ENCODE measurements at regions not wholly inside any gene's neighbourhood (a gene's known extent, or its start where the extent isn't known, plus 50 kb on each side); places are given as distances from the start of the nearest gene placed in this dataset.

DNA sequence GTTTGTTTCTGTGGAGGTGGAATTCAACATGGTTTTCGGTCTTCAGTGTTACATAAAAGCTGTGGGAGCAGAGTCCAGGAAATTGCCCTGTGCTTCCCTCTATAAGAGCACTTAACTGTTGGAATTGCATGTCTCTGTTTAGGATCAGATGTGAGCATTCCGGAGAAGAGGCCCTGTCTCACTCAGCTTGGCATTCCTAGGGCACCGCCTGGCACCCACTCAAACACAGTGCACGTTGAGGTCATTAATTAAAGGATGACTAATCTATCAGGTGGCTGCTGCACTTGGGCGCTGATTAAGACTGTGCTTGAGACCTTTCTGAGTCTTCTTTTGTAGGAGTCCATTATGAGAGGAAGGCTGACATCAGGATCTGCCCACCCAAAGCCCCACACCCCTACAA is 82.8 kb upstream of the VIPR2 start:
- TF ChIP-seq, protein P1, sequence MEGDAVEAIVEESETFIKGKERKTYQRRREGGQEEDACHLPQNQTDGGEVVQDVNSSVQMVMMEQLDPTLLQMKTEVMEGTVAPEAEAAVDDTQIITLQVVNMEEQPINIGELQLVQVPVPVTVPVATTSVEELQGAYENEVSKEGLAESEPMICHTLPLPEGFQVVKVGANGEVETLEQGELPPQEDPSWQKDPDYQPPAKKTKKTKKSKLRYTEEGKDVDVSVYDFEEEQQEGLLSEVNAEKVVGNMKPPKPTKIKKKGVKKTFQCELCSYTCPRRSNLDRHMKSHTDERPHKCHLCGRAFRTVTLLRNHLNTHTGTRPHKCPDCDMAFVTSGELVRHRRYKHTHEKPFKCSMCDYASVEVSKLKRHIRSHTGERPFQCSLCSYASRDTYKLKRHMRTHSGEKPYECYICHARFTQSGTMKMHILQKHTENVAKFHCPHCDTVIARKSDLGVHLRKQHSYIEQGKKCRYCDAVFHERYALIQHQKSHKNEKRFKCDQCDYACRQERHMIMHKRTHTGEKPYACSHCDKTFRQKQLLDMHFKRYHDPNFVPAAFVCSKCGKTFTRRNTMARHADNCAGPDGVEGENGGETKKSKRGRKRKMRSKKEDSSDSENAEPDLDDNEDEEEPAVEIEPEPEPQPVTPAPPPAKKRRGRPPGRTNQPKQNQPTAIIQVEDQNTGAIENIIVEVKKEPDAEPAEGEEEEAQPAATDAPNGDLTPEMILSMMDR (conservative IDR thresholded peaks at IDR 0.05): no peak
- H3K9me3 Mint-ChIP-seq: peaks cover 57% of the 10 kb centered on the region
- H3K9ac ChIP-seq (ENCODE audit: extremely low read depth, low read length, poor library complexity, severe bottlenecking): no peak overlapping the region
- 59 to 80% methylated on average over 4 to 5 of the region's 5 CpGs for WGBS, 2 experiments (ENCODE audit: insufficient coverage in 1 of 2, insufficient read length in 1 of 2)
- H3K27ac Mint-ChIP-seq: no peak overlapping the region
- H3K4me3 Mint-ChIP-seq: no peak overlapping the region
- no peaks in the 10 kb centered on the region for H3K36me3 Mint-ChIP-seq (ENCODE audit: low read depth)
- no peak overlapping the region for H3K27ac ChIP-seq (ENCODE audit: low read depth, low read length)
- no peaks in the 10 kb centered on the region for H3K27me3 ChIP-seq (ENCODE audit: control insufficient read depth, insufficient read depth, low read length, poor library complexity, severe bottlenecking)
- no peaks in the 10 kb centered on the region for H3K4me1 ChIP-seq (ENCODE audit: control insufficient read depth, insufficient read depth, low read length)
- DNase-seq: no peak
- no peaks in the 10 kb centered on the region for H3K27me3 Mint-ChIP-seq (ENCODE audit: insufficient read depth)
- H3K9me3 ChIP-seq (ENCODE audit: control insufficient read depth, low read length): peaks cover 91% of the 10 kb centered on the region
- H3K36me3 ChIP-seq (ENCODE audit: control insufficient read depth, insufficient read depth, low read length): no peaks in the 10 kb centered on the region
- H3K4me1 Mint-ChIP-seq: no peaks in the 10 kb centered on the region
- H3K4me3 ChIP-seq (ENCODE audit: low read length): no peak overlapping the region

DNA sequence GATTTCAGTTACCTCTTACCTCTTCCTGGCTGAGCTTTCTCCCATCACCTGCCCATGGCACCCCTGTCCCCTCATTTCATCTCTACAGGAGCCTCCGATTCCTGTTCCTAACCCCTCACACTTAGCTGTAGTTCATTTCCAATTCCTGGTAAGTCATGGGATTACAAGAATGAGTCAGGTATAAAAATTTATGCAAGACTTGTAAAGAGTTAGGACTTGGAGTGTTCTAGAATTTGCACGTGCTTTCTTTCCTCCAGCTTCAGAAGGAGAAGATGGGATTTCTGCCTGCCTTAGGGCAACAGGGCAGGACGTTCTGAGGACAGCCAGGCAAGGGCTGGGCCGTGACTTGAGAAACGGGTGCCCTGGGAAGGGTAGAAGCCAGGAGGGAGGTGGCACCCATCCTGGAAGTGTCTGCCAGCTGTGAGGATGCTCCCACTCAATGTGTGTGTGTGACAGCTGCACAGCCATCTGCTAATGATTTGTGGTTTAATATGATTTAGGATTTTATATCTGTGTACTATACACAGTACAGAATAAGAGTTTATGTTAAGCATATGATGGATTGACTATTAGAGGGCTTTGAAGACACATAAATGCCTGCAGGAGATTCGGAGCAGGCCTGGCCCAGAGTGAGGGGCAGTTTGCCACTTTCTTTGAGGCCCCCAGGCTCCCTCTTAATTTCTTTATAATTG is 81.5 kb upstream of the VIPR2 start:
- Mint-ChIP-seq H3K4me3 (no peak overlapping the region), H3K27me3 (ENCODE audit: insufficient read depth) (no peaks in the 10 kb centered on the region), H3K4me1 (no peaks in the 10 kb centered on the region), H3K9me3 (peaks cover 45% of the 10 kb centered on the region), H3K27ac (no peak overlapping the region), H3K36me3 (ENCODE audit: low read depth) (no peaks in the 10 kb centered on the region)
- H3K27ac ChIP-seq (ENCODE audit: low read depth, low read length): no peak overlapping the region
- TF ChIP-seq, protein P1 (conservative IDR thresholded peaks at IDR 0.05): no peak
- no peak for DNase-seq
- H3K4me1 ChIP-seq (ENCODE audit: control insufficient read depth, insufficient read depth, low read length): no peaks in the 10 kb centered on the region
- WGBS, 2 experiments (ENCODE audit: insufficient coverage in 1 of 2, insufficient read length in 1 of 2): 44 to 62% methylated on average over 2 to 6 of the region's 6 CpGs
- no peak overlapping the region for H3K9ac ChIP-seq (ENCODE audit: extremely low read depth, low read length, poor library complexity, severe bottlenecking)
- peaks cover 90% of the 10 kb centered on the region for H3K9me3 ChIP-seq (ENCODE audit: control insufficient read depth, low read length)
- no peaks in the 10 kb centered on the region for H3K27me3 ChIP-seq (ENCODE audit: control insufficient read depth, insufficient read depth, low read length, poor library complexity, severe bottlenecking)
- H3K36me3 ChIP-seq (ENCODE audit: control insufficient read depth, insufficient read depth, low read length): no peaks in the 10 kb centered on the region
- H3K4me3 ChIP-seq (ENCODE audit: low read length): no peak overlapping the region

DNA sequence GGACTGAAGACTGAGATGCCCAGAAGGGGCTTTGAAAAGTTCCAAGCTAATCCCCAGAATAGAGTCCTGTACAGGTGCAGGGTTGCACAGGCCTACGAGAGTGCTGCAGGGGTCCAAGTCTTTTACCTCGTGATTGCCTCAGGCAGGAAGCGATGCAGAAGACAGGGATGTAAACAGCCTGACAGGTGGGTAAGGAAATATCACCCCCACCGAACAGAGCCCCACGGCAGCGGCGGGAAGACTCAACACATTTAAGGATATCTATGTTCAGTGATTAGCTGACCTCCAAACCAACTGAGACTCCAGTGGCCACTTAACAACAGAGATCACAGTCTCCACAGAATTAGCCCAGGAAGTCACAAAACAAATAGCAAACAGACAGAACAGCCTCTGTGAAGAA is 73.9 kb upstream of the VIPR2 start:
- H3K36me3 ChIP-seq (ENCODE audit: control insufficient read depth, insufficient read depth, low read length): no peaks in the 10 kb centered on the region
- TF ChIP-seq, protein P1 (conservative IDR thresholded peaks at IDR 0.05): no peak
- H3K27ac Mint-ChIP-seq: no peak overlapping the region
- no peaks in the 10 kb centered on the region for H3K27me3 ChIP-seq (ENCODE audit: control insufficient read depth, insufficient read depth, low read length, poor library complexity, severe bottlenecking)
- H3K9me3 ChIP-seq (ENCODE audit: control insufficient read depth, low read length): peaks cover 89% of the 10 kb centered on the region
- H3K9me3 Mint-ChIP-seq: peaks cover 41% of the 10 kb centered on the region
- H3K36me3 Mint-ChIP-seq (ENCODE audit: low read depth): no peaks in the 10 kb centered on the region
- 78 to 92% methylated on average over 2 to 7 of the region's 7 CpGs for WGBS, 2 experiments (ENCODE audit: insufficient coverage in 1 of 2, insufficient read length in 1 of 2)
- H3K4me1 ChIP-seq (ENCODE audit: control insufficient read depth, insufficient read depth, low read length): no peaks in the 10 kb centered on the region
- no peak overlapping the region for H3K27ac ChIP-seq (ENCODE audit: low read depth, low read length)
- H3K9ac ChIP-seq (ENCODE audit: extremely low read depth, low read length, poor library complexity, severe bottlenecking): no peak overlapping the region
- H3K4me3 ChIP-seq (ENCODE audit: low read length): no peak overlapping the region
- no peaks in the 10 kb centered on the region for H3K27me3 Mint-ChIP-seq (ENCODE audit: insufficient read depth)
- H3K4me3 Mint-ChIP-seq: no peak overlapping the region
- no peak for DNase-seq
- H3K4me1 Mint-ChIP-seq: no peaks in the 10 kb centered on the region

Data from endodermal cell (in vitro differentiated cells).